GM12873 (cell line): ENCODE measurements at regions not wholly inside any gene's neighbourhood (a gene's known extent, or its start where the extent isn't known, plus 50 kb on each side); places are given as distances from the start of the nearest gene placed in this dataset.

Experiments used
- CTCF ChIP-seq: IDR thresholded peaks from 2 replicates; pipeline ENCODE4 v1.5.1; 2012; ENCODE audit warnings: low read depth, mild to moderate bottlenecking, moderate library complexity, low read length, control low read depth; ENCODE audit not compliant: insufficient read depth; ENCODE audit errors: missing control alignments

GRCh38 chr16:5633845-5634440, 536.3 kb upstream of the EEF2KMT start:
- TF ChIP-seq CTCF: peak; percentile 68

GRCh38 chr16:5622234-5622884, 524.8 kb upstream of the EEF2KMT start:
- TF ChIP-seq CTCF: no peak

GRCh38 chr16:5621826-5622225, 524.2 kb upstream of the EEF2KMT start:
- TF ChIP-seq CTCF: no peak

- TF ChIP-seq CTCF: no peak
These were observed 521.7 kb upstream of the EEF2KMT start for GRCh38 chr16:5619304-5619703.

GRCh38 chr16:5616841-5617240, 519.2 kb upstream of the EEF2KMT start:
- TF ChIP-seq CTCF: no peak

GRCh38 chr16:5615868-5616642, 518.5 kb upstream of the EEF2KMT start:
- peak; percentile 87 for TF ChIP-seq CTCF

- no peak for TF ChIP-seq CTCF
These were observed 509.6 kb upstream of the EEF2KMT start for GRCh38 chr16:5607169-5607568.
